Astrocyte of the spinal cord (primary cell): ENCODE measurements at regions not wholly inside any gene's neighbourhood (a gene's known extent, or its start where the extent isn't known, plus 50 kb on each side); places are given as distances from the start of the nearest gene placed in this dataset.

Source experiments
- DNase-seq: peaks from one replicate; pipeline ENCODE4 v3.0.0; 2011; ENCODE audit warnings: low read depth, low spot score
- H3K4me3 ChIP-seq: 2 replicates; pipeline ENCODE4 v1.5.1; 2011; ENCODE audit warnings: low read depth, mild to moderate bottlenecking, low read length, moderate library complexity
- CTCF ChIP-seq: IDR thresholded peaks from 2 replicates; pipeline ENCODE4 v1.5.1; 2012; ENCODE audit warnings: low read depth, mild to moderate bottlenecking, low read length, inconsistent platforms
- in situ Hi-C: cut with HindIII; loops from 2 replicates; pipeline ENCODE4 v1.10.0; 2017; ENCODE audit warnings: low sequenced_read_pairs

GRCh38 chr9:80507611-80508010, 935.8 kb downstream of the TLE4 start:
- DNase-seq = no peak
- in situ Hi-C loops = no loop called here
- no peak overlapping the region for H3K4me3 ChIP-seq
- no peak for TF ChIP-seq CTCF

- no peak for TF ChIP-seq CTCF
- DNase-seq = peak; percentile 8
- H3K4me3 ChIP-seq = no peak overlapping the region
- in situ Hi-C loops = no loop called here
Measured at GRCh38 chr9:80504601-80505230, 933.0 kb downstream of the TLE4 start.

- in situ Hi-C loops = no loop called here
- no peak for TF ChIP-seq CTCF
- DNase-seq = no peak
- no peak overlapping the region for H3K4me3 ChIP-seq
Measured at GRCh38 chr9:80503671-80504281, 932.0 kb downstream of the TLE4 start.

GRCh38 chr9:80502306-80502705, 930.5 kb downstream of the TLE4 start:
- TF ChIP-seq CTCF = no peak
- DNase-seq = no peak
- H3K4me3 ChIP-seq = no peak overlapping the region
- in situ Hi-C loops = no loop called here

- no peak for TF ChIP-seq CTCF
- in situ Hi-C loops = no loop called here
- DNase-seq = no peak
- no peak overlapping the region for H3K4me3 ChIP-seq
Measured at GRCh38 chr9:80501635-80502034, 929.9 kb downstream of the TLE4 start.

- no peak for TF ChIP-seq CTCF
Measured at GRCh38 chr9:80500300-80500699, 928.5 kb downstream of the TLE4 start.

More at GRCh38 chr9:80500300-80500699, 928.5 kb downstream of the TLE4 start:
- no peak for DNase-seq
- in situ Hi-C loops = no loop called here
- no peak overlapping the region for H3K4me3 ChIP-seq
